Lung microvascular endothelial cell (primary cell): ENCODE measurements at regions not wholly inside any gene's neighbourhood (a gene's known extent, or its start where the extent isn't known, plus 50 kb on each side); places are given as distances from the start of the nearest gene placed in this dataset.

ENCODE experiments used
- DNase-seq, 2 donors: peaks; one replicate each; pipeline versions ENCODE4 v3.0.0 to v3.0.0-alpha.2; 2010; ENCODE audit warnings: low read depth in 2 of 2

- DNase-seq, result no peak
Observed at GRCh38 chr7:18081617-18082016, 54.0 kb upstream of the PRPS1L1 start.

- no peak for DNase-seq
Observed at GRCh38 chr7:18082169-18082568, 54.5 kb upstream of the PRPS1L1 start.

- peak; percentile 3 to 5 for DNase-seq
Observed at GRCh38 chr7:18086165-18087025, 58.7 kb upstream of the PRPS1L1 start.

- peak; percentile 5 to 8 for DNase-seq
Observed at GRCh38 chr7:18087026-18087686, 59.5 kb upstream of the PRPS1L1 start.

- DNase-seq, result no peak
Observed at GRCh38 chr7:18087687-18088078, 60.0 kb upstream of the PRPS1L1 start.

GRCh38 chr7:18096087-18096486, 68.4 kb upstream of the PRPS1L1 start:
- no peak for DNase-seq

GRCh38 chr7:18102576-18102975, 74.9 kb upstream of the PRPS1L1 start:
- no peak for DNase-seq

- DNase-seq, result no peak
Observed at GRCh38 chr7:18103436-18104218, 76.0 kb upstream of the PRPS1L1 start.

- no peak for DNase-seq
Observed at GRCh38 chr7:18109762-18110161, 82.1 kb upstream of the PRPS1L1 start.

- DNase-seq, result no peak
Observed at GRCh38 chr7:18116661-18117060, 89.0 kb upstream of the PRPS1L1 start.

GRCh38 chr7:18117482-18117881, 89.8 kb upstream of the PRPS1L1 start:
- DNase-seq, result no peak

- DNase-seq, result peak; percentile 13 to 24
Observed at GRCh38 chr7:18119985-18120384, 92.3 kb upstream of the PRPS1L1 start.

GRCh38 chr7:18123508-18124239, 96.0 kb upstream of the PRPS1L1 start:
- no peak for DNase-seq

GRCh38 chr7:18125476-18125875, 97.8 kb upstream of the PRPS1L1 start:
- DNase-seq, result no peak

GRCh38 chr7:18126281-18126680, 98.6 kb upstream of the PRPS1L1 start:
- DNase-seq, result no peak

- DNase-seq, result no peak
Observed at GRCh38 chr7:18128846-18129245, 101.2 kb upstream of the PRPS1L1 start.

- DNase-seq, result no peak
Observed at GRCh38 chr7:18132811-18133210, 105.2 kb upstream of the PRPS1L1 start.

GRCh38 chr7:18133921-18134320, 106.3 kb upstream of the PRPS1L1 start:
- no peak for DNase-seq

- DNase-seq, result no peak
Observed at GRCh38 chr7:18140943-18141342, 113.3 kb upstream of the PRPS1L1 start.

- DNase-seq, result no peak
Observed at GRCh38 chr7:18144166-18144565, 116.5 kb upstream of the PRPS1L1 start.

- no peak for DNase-seq
Observed at GRCh38 chr7:18145160-18145559, 117.5 kb upstream of the PRPS1L1 start.

- DNase-seq, result peak in 1 of 2 donors; percentile 2
Observed at GRCh38 chr7:18151422-18151821, 123.8 kb upstream of the PRPS1L1 start.
